IMR-90 (cell line): ENCODE measurements at regions not wholly inside any gene's neighbourhood (a gene's known extent, or its start where the extent isn't known, plus 50 kb on each side); places are given as distances from the start of the nearest gene placed in this dataset.
A peak's percentile ranks its signal among the peaks of the same experiment; 100 is the strongest.

Source experiments
- BHLHE40 ChIP-seq: fragments of 150-350 bp; IDR thresholded peaks from 2 replicates; pipeline ENCODE4 v1.6.1; 2016; ENCODE audit warnings: mild to moderate bottlenecking, low read depth, low read length
- FOS ChIP-seq: fragments of 150-350 bp; IDR thresholded peaks from 2 replicates; pipeline ENCODE4 v1.6.1; 2016; ENCODE audit warnings: low read depth, low read length
- POLR2A ChIP-seq: IDR thresholded peaks from 2 replicates; pipeline ENCODE4 v1.6.1; 2012; ENCODE audit warnings: mild to moderate bottlenecking, low read depth, low read length
- RCOR1 ChIP-seq: IDR thresholded peaks from 2 replicates; pipeline ENCODE4 v1.6.1; 2012; ENCODE audit warnings: mild to moderate bottlenecking, low read length, improper control_type of control experiment; ENCODE audit not compliant: insufficient replicate concordance
- TF ChIP-seq, protein P1 (sequence below): conservative IDR thresholded peaks from 2 replicates; pipeline ENCODE4 v1.5.1; 2012; ENCODE audit warnings: mild to moderate bottlenecking, low read depth, low read length, improper control_type of control experiment
- TF ChIP-seq, protein P2 (sequence below): fragments of 150-350 bp; IDR thresholded peaks from 2 replicates; pipeline ENCODE4 v1.6.1; 2017; ENCODE audit warnings: mild to moderate bottlenecking, antibody characterized with exemption, low read length, low read depth

DNA sequence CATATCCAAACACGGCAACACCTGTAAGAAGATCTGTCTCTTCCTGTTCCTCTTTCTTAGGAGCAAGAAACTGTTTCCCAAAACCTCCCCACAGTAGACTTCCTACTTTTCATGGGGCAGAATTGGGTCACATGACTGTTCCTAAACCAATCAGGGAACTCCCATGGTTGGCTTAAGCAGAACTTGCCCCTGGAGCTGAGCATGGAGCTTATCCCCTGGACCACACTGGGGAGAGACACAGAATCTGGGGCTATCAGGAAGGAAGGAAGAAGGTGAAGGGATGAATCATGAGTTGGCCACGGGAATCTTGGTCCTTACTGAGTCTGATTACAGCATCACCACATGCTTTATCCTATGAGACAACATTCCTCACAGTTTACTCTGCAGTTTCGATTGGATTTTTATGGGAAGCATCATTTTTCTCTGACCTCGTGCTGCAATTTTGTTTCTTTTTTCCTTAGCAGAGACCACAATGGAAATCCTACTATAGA is 81.8 kb downstream of the CDC7 start:
- TF ChIP-seq, protein P1, sequence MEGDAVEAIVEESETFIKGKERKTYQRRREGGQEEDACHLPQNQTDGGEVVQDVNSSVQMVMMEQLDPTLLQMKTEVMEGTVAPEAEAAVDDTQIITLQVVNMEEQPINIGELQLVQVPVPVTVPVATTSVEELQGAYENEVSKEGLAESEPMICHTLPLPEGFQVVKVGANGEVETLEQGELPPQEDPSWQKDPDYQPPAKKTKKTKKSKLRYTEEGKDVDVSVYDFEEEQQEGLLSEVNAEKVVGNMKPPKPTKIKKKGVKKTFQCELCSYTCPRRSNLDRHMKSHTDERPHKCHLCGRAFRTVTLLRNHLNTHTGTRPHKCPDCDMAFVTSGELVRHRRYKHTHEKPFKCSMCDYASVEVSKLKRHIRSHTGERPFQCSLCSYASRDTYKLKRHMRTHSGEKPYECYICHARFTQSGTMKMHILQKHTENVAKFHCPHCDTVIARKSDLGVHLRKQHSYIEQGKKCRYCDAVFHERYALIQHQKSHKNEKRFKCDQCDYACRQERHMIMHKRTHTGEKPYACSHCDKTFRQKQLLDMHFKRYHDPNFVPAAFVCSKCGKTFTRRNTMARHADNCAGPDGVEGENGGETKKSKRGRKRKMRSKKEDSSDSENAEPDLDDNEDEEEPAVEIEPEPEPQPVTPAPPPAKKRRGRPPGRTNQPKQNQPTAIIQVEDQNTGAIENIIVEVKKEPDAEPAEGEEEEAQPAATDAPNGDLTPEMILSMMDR, result no peak
- TF ChIP-seq, protein P2, sequence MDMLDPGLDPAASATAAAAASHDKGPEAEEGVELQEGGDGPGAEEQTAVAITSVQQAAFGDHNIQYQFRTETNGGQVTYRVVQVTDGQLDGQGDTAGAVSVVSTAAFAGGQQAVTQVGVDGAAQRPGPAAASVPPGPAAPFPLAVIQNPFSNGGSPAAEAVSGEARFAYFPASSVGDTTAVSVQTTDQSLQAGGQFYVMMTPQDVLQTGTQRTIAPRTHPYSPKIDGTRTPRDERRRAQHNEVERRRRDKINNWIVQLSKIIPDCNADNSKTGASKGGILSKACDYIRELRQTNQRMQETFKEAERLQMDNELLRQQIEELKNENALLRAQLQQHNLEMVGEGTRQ, result peak; percentile 72
- TF ChIP-seq FOS (peak; percentile 78), BHLHE40 (peak; percentile 53; the same call in 1 of the 2 replicates), POLR2A (no peak), RCOR1 (peak; percentile 46)
